HG03521 (cell line): ENCODE measurements at regions not wholly inside any gene's neighbourhood (a gene's known extent, or its start where the extent isn't known, plus 50 kb on each side); places are given as distances from the start of the nearest gene placed in this dataset.
"Not testable (repeated sequence)": the region's sequence is repeated elsewhere in the genome, so short reads cannot be mapped to it uniquely, and the experiment has no call there.

Experiments used
- ATAC-seq: cut with Tn5 transposase; IDR thresholded peaks from one replicate; pipeline ENCODE4 v1.9.1; 2021; ENCODE audit warnings: mild to moderate bottlenecking, moderate library complexity; ENCODE audit not compliant: unreplicated experiment

DNA sequence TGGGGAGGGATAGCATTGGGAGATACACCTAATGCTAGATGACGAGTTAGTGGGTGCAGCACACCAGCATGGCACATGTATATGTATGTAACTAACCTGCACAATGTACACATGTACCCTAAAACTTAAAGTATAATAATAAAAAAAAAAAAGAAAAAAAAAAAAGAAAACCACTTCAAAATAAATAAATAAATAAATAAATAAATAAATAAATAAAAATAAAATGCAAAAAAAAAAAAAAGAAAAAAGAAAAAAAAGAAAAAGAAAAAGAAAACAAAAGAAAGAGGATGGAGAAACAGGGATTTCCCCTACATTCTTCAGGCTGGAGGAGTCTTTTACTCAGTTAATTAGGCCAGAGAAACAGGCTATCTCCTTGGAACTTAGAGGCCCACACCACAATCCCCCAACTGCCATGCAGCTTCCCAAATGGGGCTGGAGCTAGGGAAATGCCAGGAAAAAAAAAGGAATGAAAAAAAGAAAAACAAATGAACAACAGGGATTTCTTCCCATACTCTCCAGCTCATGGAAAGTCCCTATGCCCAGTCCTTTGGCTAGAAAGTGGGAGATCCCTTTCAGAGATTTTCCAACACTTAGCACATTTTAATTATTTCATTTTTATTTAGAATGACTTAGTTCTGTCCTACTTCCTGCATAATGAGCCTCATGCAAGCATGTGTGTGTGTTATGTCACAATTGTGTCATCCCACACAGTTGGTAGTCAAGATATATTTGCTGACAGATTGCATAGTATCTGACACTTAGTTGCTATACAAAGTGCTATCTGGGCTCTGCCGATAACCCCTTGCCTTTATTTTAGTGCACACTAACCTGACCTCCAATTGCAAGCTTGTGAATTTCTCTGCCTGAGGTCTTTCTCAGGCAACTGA is 486.4 kb downstream of the PLPP3 start:
- ATAC-seq: no peak

DNA sequence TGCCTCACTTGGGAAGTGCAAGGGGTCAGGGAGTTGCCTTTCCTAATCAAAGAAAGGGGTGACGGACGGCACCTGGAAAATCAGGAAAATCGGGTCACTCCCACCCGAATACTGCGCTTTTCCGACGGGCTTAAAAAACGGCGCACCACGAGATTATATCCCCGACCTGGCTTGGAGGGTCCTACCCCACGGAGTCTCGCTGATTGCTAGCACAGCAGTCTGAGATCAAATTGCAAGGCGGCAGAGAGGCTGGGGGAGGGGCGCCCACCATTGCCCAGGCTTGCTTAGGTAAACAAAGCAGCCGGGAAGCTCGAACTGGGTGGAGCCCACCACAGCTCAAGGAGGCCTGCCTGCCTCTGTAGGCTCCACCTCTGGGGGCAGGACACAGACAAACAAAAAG is 489.5 kb downstream of the PLPP3 start:
- not testable (repeated sequence) for ATAC-seq

DNA sequence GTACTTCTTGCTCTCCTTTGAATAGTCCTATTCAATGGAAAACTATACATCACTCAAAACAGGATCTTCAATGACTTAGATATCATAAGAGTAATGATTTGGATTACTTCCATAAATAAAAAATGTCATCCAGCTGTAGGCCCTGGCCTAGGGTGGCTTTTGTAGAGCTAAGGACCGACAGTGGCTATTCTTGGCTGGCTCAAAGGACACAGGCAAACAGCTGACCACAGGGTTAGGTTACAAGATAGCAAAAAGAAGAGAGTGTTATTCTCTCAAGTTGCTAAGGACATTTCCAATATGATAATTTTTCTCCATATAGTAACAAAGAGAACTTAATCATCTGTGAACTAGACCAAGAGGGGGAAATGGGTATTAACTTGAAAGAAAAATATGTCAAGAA is 495.1 kb downstream of the PLPP3 start:
- no peak for ATAC-seq

DNA sequence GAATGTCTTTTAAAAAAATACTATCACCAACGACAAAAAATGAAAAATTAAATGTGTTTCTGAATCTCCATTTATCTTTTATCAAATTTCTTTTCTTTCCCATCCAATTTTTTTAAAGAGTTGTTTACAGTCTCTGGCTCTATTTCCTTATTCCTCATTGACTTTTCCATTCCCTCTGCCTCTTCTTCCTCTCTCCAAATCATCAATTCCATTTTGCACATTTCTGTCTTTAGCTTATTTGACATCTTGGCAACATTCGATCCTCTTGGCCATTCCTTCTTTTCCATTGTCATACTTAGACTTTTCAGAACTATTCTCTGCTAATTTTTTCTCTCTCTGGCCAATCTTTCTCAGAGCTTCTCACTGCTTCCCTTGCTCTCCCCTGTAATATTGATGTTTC is 497.6 kb downstream of the PLPP3 start:
- ATAC-seq: no peak

GRCh38 chr1:56081173-56081572 is 498.2 kb downstream of the PLPP3 start:
- ATAC-seq: no peak

DNA sequence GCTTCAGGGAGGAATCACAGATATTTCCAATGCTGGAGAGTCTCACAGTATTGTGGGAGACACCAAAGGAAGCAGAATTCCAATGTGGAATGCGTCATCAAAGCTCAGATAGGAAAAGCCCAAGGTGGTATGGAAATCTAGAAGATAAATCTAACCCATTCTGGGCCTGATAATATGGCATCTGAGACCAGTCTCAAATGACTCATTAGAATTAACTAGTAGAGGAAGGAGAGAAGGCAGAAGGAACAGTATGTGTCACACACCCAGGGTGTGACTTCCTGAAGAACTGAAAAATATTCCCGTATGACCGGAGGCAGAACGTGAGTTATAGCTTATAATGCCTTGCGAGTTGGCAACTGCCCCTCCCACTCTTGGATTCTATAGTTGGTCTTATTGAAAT is 499.2 kb downstream of the PLPP3 start:
- ATAC-seq: no peak

DNA sequence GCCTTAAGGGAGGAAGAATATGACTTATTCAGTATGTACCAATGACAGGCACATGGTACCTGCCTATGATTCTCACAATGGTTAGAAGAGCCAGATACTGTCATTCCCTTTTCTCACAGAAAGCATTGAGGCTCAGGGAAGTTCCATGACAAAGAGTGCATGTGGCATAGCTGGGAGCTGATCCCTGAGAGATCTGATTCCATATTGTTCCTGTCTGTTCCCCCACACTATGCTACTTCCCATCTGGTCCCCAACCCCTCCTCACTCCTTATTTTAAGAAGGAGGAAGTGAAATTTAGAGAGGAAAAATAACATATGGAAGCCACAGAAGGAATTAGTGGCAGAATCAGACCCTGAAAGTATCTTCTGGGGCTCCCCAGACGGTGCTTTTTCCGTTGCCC is 500.0 kb downstream of the PLPP3 start:
- ATAC-seq: no peak

- ATAC-seq: no peak
Observed at GRCh38 chr1:56077206-56077605, 502.2 kb downstream of the PLPP3 start.

DNA sequence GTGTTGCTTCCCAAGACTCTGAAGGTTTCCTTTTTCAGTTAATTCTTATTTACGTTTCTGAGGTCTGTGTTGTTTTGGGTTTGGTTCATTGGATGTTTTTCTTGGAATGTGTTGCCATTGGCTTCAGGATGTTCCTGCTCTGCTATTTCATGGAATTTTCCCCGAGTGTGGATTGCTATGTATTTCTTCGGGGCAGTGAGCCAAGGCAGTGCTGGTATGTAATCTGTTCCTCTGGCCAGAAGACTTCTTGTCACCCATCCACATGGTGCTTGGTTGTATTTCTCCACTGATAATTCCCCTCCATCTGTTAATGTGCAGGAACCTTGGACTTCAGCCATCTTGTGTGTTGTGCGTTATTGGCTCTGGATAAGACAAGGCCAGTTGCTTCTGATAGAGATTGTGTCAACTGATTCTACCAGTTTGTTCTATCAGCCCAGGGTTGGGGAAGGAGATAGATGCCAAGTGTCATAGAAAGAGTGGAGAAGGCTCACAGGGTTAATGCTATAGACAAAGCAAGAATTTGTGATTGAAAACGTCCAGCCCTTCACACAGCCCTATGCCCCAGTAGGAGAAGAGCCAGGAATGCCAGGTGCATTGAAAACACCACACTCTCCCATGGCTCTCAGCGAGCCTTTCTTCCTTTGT is 505.2 kb downstream of the PLPP3 start:
- no peak for ATAC-seq

DNA sequence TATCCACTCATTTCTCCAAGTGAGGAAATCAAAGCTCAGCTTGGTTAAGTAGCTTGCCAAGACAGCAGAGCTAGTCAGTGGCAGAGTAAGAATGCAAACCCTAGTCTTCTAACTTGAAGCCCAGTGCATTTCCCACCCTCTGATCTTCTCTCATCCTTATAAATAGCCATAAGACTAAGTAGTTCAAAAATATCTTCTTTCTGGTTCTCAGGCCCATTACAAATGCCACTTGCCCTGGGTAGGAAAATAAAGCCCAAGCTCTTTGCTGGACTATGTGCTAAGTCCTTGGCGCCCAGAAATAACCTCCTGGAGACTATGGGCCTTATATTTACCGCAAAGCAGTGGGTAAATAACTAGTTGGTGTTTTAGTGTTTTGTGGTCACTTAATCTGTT is 505.8 kb downstream of the PLPP3 start:
- no peak for ATAC-seq

- ATAC-seq: no peak
Observed at GRCh38 chr1:56073206-56073605, 506.2 kb downstream of the PLPP3 start.

DNA sequence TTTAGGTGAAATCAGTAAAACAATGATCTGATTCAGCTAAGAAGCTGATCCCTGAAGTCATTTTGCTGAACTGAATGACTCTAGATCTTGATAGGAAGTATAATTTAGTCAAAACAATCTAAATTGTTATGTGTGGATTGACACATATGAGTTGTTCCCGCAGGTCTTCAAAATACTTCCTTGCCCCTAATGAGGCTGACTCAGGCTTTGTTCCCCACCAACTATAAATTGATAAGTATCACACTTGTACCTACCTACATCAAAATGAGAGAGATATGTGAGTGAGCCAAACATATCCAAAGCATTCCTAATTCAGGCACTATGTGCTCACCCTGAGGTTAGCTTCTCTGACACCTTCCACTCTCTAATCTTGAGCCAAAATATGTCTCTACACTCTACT is 507.1 kb downstream of the PLPP3 start:
- no peak for ATAC-seq

DNA sequence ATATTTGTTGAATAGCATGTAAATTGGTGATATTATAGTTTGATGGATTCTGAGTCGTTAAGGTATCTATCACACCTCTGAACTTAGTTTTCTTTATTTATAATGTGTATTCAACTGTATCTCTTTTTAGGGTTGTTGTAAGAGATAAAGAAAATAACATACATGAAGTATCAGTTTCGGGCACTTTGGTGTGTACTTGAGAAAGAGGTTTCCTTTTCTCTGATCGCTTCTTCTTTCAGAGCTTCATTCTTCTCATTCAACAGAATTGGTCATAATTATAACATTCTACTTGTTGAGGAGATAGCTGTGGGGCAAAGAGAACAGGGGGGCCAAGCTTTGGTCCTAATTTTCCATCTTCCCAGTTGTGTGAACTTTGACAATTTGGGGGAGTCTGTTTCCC is 508.0 kb downstream of the PLPP3 start:
- ATAC-seq: no peak

DNA sequence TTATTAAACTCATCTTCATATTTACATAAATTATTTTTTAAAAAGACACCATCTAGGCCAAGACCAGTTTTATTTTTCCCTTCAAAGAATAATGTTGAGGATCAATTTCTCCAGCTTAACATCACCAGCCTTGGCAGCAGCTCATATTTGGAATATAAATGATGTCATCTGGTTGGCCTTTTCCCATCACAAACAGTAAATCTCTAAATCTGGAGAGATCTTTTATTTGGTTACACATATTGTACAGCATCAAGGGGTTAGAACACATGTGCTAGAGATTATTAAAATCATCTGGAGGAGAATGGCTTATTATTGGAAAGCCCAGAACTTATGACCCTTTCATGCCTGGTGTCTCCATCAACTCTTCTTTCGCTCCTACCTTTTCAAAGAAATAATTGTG is 508.8 kb downstream of the PLPP3 start:
- ATAC-seq: no peak

- ATAC-seq: no peak
Observed at GRCh38 chr1:56069824-56070223, 509.5 kb downstream of the PLPP3 start.

DNA sequence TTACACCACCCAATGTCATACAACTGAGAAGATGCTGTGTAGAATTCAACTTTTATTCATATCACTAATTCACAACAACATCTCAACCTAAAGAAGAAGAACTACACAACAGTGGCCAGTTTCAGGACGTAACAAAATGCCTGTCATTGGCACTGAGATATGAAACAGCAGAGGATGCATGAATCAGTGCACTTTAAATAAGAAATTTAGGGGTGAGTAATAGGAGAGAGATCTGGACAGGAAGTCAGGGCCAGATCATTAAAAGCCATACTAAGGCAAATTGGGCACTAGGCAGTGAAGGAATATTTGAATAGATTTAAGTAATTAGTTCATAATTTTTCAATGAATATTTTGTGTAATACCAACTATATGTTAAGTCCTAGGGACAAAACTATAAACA is 510.5 kb downstream of the PLPP3 start:
- ATAC-seq: no peak

DNA sequence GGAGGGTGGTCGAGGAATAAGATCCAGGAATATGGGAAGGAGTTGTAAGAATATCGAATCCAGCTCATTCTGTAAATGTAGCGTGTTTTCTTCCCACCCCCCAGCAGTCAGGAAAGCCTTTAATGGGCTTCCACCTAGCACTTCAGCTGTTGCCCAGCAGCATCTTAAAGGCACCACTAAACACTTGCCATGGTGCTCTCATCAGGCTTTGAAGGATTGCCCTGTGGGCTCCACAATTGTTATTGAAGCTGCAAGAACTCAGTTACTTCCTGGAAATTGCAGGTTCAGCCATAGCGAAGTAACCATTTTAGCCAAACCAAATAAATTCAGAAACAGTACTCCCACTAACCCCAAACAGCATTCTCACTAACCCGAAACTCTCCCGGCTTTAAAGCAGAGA is 511.2 kb downstream of the PLPP3 start:
- ATAC-seq: no peak

DNA sequence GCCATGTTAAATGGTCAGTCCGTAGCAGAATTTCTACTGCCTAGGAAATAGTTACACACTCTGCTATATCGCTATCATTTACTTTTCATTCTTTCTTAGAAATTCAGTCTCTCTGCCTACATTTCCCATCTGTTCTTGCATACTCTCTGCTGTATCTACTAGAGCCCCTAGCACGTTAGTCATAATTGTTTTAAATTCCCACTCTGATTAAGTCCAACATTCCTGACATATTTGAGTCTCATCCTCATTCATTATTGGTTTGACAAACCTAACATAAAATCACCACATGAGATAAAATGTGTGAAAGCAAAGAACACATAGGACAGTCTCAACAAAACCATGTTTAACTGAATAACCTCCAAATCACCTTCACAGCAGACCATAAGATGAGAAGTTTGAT is 513.6 kb downstream of the PLPP3 start:
- ATAC-seq: no peak

DNA sequence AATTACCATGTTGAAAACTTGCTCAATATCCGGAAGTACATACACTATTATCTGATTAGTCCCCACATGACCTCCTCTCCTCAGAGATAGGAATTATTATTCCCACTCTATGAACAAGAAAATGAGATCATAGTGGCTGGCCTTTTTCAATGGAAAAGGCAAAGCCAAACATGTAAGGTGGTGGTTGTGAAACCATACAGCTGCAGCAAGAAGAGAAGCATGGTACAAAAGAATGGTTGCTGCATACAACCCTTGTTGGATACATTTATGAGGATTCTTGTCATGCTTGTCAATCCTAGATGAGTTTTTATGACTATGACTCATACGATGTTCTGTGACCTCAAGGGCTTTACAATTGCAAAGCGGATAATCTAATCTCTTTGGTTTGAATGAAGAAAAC is 514.7 kb downstream of the PLPP3 start:
- no peak for ATAC-seq

DNA sequence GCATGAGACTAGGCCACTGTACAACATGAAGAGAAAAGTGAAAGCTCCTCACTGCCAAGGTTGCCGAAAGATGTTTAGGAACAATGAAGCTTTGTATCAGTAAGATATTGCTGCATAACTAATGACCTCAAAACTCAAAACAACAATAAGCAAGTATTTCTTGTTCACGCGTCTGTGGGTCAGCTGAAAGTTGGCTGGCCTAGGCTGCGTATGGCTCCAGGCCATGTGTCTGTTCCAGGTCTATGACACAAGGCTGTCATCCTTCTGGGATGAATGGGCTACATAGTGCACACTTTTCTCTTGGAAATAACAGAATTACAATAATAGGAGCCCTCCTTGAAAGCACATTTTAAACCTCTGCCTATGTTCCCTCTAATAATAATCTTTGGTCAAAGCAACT is 515.9 kb downstream of the PLPP3 start:
- ATAC-seq: no peak

DNA sequence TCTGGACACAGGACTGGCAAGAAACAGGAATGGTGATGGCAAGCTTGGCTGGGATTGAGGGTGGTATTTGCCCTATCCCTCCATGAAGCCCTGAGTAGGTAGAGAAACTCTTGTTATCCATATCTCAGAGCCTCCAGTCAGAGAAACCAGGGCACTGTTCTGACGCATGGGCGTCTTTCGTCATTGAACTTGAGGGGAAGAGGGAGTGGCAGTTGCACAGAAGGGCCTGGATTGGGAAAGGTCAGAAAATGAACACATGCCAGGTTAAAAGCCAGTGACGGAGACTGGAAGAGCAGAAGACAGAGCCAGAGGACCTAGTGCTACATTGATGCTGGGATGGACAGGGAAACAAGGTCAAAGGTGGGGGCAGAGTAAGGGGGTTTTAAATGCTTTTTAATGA is 516.7 kb downstream of the PLPP3 start:
- no peak for ATAC-seq

DNA sequence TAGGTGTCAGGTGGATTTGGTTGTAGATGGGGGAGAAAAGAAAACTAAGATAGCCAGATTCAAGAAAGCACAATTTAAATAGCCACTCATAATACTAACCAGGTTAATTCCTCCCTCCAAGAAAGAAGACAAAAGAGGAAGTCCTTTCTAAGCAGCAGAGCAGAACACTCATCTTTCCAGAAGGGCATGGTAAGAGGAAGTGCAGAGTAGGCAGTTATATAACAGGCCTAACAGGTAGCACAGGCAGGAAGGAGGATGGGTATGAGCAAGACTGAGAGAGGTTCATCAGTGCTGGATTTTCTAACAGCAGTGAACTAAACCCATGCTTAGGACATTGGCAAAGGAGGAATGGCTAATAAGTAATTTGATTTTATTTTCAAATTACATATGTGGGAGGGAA is 517.5 kb downstream of the PLPP3 start:
- no peak for ATAC-seq

GRCh38 chr1:56060906-56061305 is 518.5 kb downstream of the PLPP3 start:
- no peak for ATAC-seq
